ENCODE measurements at regions not wholly inside any gene's neighbourhood (a gene's known extent, or its start where the extent isn't known, plus 50 kb on each side); places are given as distances from the start of the nearest gene placed in this dataset.
A peak's percentile ranks its signal among the peaks of the same experiment; 100 is the strongest.

DNA sequence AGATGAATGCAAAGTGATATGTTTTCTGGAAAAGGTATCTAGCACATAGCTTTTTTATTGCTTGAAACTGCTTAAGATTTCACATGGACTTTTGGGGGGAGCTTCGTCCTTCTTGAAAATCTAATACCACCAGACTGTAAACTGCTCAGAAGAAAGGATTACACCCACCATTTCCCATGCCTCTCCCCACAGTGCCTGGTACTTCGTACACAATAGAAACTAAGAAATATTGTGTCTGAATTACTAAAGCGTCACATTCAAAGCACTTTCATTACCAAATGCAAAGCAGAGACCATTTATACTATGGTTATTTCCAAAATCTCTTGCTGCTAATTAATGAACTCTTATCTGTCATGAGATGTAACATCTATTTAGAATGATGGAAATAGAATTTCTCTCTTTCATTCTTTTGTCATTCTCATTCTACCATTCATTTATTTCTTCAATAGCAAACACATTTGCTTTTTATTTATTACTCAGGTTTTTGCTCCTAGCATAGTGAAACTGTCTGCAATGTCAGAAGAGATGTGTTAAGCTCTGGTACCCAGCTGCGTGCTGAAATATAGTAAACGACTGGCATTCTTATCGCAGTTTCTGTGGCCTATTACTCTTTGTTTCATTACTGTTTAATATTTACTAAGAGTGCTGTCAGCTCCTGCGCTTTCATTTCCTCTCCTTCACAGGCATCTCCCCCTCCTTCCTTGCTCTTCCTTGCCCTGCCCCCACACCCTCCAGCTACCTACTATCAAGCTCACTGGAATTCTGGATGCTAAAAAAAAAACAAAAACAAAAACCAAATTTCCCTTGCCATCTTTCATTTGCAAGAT lies 51.4 kb upstream of the RAPGEF2 start (continued):
- TF ChIP-seq EP300 (IDR thresholded peaks at IDR 0.05; ENCODE audit: borderline replicate concordance in 1 of 2, control insufficient read depth in 1 of 2, low read depth in 2 of 2, low read length in 2 of 2) (peak; percentile 70 to 75; a peak in 2 of 4 replicates), EED (IDR thresholded peaks at IDR 0.05; ENCODE audit: low read depth) (peak; percentile 52), PAX5 (IDR thresholded peaks at IDR 0.05; ENCODE audit: borderline replicate concordance, low read depth, low read length) (peak; percentile 91), NFXL1 (IDR thresholded peaks at IDR 0.05; ENCODE audit: borderline replicate concordance) (no peak), PML (IDR thresholded peaks at IDR 0.05; ENCODE audit: low read length) (peak; percentile 21; the same call in 1 of the 2 replicates), IRF4 (IDR thresholded peaks at IDR 0.05; ENCODE audit: low read depth, low read length) (peak; percentile 81), ATF7 (IDR thresholded peaks at IDR 0.05; ENCODE audit: low read depth) (peak; percentile 74), RAD21 (IDR thresholded peaks at IDR 0.05; ENCODE audit: insufficient read depth, low read depth, low read length) (no peak), SUPT20H (IDR thresholded peaks at IDR 0.05; ENCODE audit: borderline replicate concordance, control insufficient read depth, low read depth, low read length) (no peak), GABPA (IDR thresholded peaks at IDR 0.05; ENCODE audit: low read depth) (no peak), SUZ12 (IDR thresholded peaks at IDR 0.05; ENCODE audit: unreplicated experiment) (no peak), ZNF274 (IDR thresholded peaks at IDR 0.05; ENCODE audit: insufficient read depth, insufficient read length) (no peak), STAT3 (IDR thresholded peaks at IDR 0.05; ENCODE audit: low read depth, low read length) (0 out of 2 replicates have a peak, but pooled peaks have one; percentile 52), SREBF1 (IDR thresholded peaks at IDR 0.05; ENCODE audit: low read length) (peak; percentile 52; the same call in 1 of the 2 replicates), SIN3A (IDR thresholded peaks at IDR 0.05; ENCODE audit: low read depth, low read length) (no peak), MEF2A (IDR thresholded peaks at IDR 0.05; ENCODE audit: insufficient read depth, low read depth, low read length) (0 out of 2 replicates have a peak, but pooled peaks have one; percentile 35), TCF12 (IDR thresholded peaks at IDR 0.05; ENCODE audit: low read depth, low read length) (peak; percentile 68; the same call in 1 of the 2 replicates), BRCA1 (IDR thresholded peaks at IDR 0.05; ENCODE audit: low read depth, low read length) (no peak), SMC3 (IDR thresholded peaks at IDR 0.05; ENCODE audit: borderline replicate concordance, low read length) (no peak; the same call in 1 of the 2 replicates), RUNX3 (IDR thresholded peaks at IDR 0.05; ENCODE audit: low read length) (peak; percentile 66), HDGF (IDR thresholded peaks at IDR 0.05) (no peak)
- TF ChIP-seq, protein P1, sequence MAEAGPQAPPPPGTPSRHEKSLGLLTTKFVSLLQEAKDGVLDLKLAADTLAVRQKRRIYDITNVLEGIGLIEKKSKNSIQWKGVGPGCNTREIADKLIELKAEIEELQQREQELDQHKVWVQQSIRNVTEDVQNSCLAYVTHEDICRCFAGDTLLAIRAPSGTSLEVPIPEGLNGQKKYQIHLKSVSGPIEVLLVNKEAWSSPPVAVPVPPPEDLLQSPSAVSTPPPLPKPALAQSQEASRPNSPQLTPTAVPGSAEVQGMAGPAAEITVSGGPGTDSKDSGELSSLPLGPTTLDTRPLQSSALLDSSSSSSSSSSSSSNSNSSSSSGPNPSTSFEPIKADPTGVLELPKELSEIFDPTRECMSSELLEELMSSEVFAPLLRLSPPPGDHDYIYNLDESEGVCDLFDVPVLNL (IDR thresholded peaks at IDR 0.05; ENCODE audit: low read depth, low read length), result no peak
- TF ChIP-seq, protein P2, sequence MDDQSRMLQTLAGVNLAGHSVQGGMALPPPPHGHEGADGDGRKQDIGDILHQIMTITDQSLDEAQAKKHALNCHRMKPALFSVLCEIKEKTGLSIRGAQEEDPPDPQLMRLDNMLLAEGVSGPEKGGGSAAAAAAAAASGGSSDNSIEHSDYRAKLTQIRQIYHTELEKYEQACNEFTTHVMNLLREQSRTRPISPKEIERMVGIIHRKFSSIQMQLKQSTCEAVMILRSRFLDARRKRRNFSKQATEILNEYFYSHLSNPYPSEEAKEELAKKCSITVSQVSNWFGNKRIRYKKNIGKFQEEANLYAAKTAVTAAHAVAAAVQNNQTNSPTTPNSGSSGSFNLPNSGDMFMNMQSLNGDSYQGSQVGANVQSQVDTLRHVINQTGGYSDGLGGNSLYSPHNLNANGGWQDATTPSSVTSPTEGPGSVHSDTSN (IDR thresholded peaks at IDR 0.05; ENCODE audit: insufficient replicate concordance, low read depth, low read length), result peak; percentile 64
- TF ChIP-seq, protein P3, sequence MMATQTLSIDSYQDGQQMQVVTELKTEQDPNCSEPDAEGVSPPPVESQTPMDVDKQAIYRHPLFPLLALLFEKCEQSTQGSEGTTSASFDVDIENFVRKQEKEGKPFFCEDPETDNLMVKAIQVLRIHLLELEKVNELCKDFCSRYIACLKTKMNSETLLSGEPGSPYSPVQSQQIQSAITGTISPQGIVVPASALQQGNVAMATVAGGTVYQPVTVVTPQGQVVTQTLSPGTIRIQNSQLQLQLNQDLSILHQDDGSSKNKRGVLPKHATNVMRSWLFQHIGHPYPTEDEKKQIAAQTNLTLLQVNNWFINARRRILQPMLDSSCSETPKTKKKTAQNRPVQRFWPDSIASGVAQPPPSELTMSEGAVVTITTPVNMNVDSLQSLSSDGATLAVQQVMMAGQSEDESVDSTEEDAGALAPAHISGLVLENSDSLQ (IDR thresholded peaks at IDR 0.05), result peak; percentile 76
- TF ChIP-seq, protein P4, sequence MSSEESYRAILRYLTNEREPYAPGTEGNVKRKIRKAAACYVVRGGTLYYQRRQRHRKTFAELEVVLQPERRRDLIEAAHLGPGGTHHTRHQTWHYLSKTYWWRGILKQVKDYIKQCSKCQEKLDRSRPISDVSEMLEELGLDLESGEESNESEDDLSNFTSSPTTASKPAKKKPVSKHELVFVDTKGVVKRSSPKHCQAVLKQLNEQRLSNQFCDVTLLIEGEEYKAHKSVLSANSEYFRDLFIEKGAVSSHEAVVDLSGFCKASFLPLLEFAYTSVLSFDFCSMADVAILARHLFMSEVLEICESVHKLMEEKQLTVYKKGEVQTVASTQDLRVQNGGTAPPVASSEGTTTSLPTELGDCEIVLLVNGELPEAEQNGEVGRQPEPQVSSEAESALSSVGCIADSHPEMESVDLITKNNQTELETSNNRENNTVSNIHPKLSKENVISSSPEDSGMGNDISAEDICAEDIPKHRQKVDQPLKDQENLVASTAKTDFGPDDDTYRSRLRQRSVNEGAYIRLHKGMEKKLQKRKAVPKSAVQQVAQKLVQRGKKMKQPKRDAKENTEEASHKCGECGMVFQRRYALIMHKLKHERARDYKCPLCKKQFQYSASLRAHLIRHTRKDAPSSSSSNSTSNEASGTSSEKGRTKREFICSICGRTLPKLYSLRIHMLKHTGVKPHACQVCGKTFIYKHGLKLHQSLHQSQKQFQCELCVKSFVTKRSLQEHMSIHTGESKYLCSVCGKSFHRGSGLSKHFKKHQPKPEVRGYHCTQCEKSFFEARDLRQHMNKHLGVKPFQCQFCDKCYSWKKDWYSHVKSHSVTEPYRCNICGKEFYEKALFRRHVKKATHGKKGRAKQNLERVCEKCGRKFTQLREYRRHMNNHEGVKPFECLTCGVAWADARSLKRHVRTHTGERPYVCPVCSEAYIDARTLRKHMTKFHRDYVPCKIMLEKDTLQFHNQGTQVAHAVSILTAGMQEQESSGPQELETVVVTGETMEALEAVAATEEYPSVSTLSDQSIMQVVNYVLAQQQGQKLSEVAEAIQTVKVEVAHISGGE (CRISPR knock-in tag; IDR thresholded peaks at IDR 0.05), result no peak
